GM23338 (cell line): ENCODE measurements at regions not wholly inside any gene's neighbourhood (a gene's known extent, or its start where the extent isn't known, plus 50 kb on each side); places are given as distances from the start of the nearest gene placed in this dataset.

Experiments
- ATAC-seq: fragments of 200-7000 bp; cut with Tn5 transposase; 3 replicates; pipeline ENCODE4 v1.9.1; 2020
- DNase-seq: peaks from one replicate; pipeline ENCODE4 v3.0.0-alpha.2; 2015; ENCODE audit warnings: low spot score
- H2AFZ ChIP-seq: fragments of 200-600 bp; sonication (generic); 2 replicates; pipeline ENCODE4 v1.8.0; 2016; ENCODE audit warnings: antibody characterized with exemption, mild to moderate bottlenecking, moderate library complexity
- H3F3A ChIP-seq: fragments of 200-600 bp; sonication (generic); replicated peaks from 2 replicates; pipeline ENCODE4 v1.8.0; 2017; ENCODE audit warnings: antibody characterized with exemption, mixed run types, low read depth
- H3K27ac ChIP-seq: fragments of 200-600 bp; sonication (generic); 2 replicates; pipeline ENCODE4 v1.6.1; 2016; ENCODE audit warnings: low read depth
- H3K27me3 ChIP-seq: fragments of 200-600 bp; sonication (generic); 2 replicates; pipeline ENCODE4 v1.8.0; 2016; ENCODE audit warnings: mild to moderate bottlenecking, mixed run types, moderate library complexity; ENCODE audit not compliant: insufficient read depth
- H3K36me3 ChIP-seq: fragments of 200-600 bp; sonication (generic); 2 replicates; pipeline ENCODE4 v1.8.0; 2016; ENCODE audit warnings: mild to moderate bottlenecking; ENCODE audit not compliant: insufficient read depth
- H3K4me1 ChIP-seq: fragments of 200-600 bp; sonication (generic); 2 replicates; pipeline ENCODE4 v1.8.0; 2016; ENCODE audit warnings: mild to moderate bottlenecking, moderate library complexity; ENCODE audit not compliant: insufficient read depth
- H3K4me2 ChIP-seq: fragments of 200-600 bp; sonication (generic); 2 replicates; pipeline ENCODE4 v1.7.1; 2017; ENCODE audit warnings: mixed run types
- H3K4me3 ChIP-seq: fragments of 200-600 bp; sonication (generic); 2 replicates; pipeline ENCODE4 v1.6.1; 2016; ENCODE audit warnings: mixed run types
- H3K79me2 ChIP-seq: fragments of 200-600 bp; sonication (generic); replicated peaks from 2 replicates; pipeline ENCODE4 v1.8.0; 2017; ENCODE audit warnings: mild to moderate bottlenecking; ENCODE audit not compliant: insufficient read depth
- H3K9me2 ChIP-seq: fragments of 200-600 bp; sonication (generic); 2 replicates; pipeline ENCODE4 v1.8.0; 2017; ENCODE audit not compliant: insufficient read depth
- H4K20me1 ChIP-seq: fragments of 200-600 bp; sonication (generic); replicated peaks from 2 replicates; pipeline ENCODE4 v1.8.0; 2017; ENCODE audit warnings: mild to moderate bottlenecking; ENCODE audit not compliant: insufficient read depth
- H3K27ac Mint-ChIP-seq: 2 replicates; pipeline ENCODE4 v1.8.0; 2020; ENCODE audit warnings: inconsistent platforms, mild to moderate bottlenecking, moderate library complexity, mixed read lengths
- H3K27me3 Mint-ChIP-seq: 3 replicates; pipeline ENCODE4 v1.8.0; 2022; ENCODE audit warnings: low read depth, mild to moderate bottlenecking, moderate library complexity, mixed read lengths, inconsistent platforms; ENCODE audit not compliant: insufficient read depth, poor library complexity
- H3K36me3 Mint-ChIP-seq: 3 replicates; pipeline ENCODE4 v1.8.0; 2021; ENCODE audit warnings: low read depth, mild to moderate bottlenecking, inconsistent platforms, moderate library complexity, mixed read lengths
- H3K4me1 Mint-ChIP-seq: 3 replicates; pipeline ENCODE4 v1.8.0; 2020; ENCODE audit warnings: mild to moderate bottlenecking, inconsistent platforms, mixed read lengths
- H3K4me3 Mint-ChIP-seq: 3 replicates; pipeline ENCODE4 v1.8.0; 2021; ENCODE audit warnings: moderate library complexity, mild to moderate bottlenecking, inconsistent platforms, mixed read lengths
- H3K9me3 Mint-ChIP-seq: 3 replicates; pipeline ENCODE4 v1.8.0; 2020; ENCODE audit warnings: moderate library complexity, mild to moderate bottlenecking, inconsistent platforms, mixed read lengths
- CREB1 ChIP-seq: fragments of 250-450 bp; sonication (Bioruptor Pico); IDR thresholded peaks from 2 replicates; pipeline ENCODE4 v1.5.0; 2020; ENCODE audit warnings: low read depth, mild to moderate bottlenecking, moderate library complexity
- EZH2 ChIP-seq: fragments of 200-600 bp; sonication (generic); IDR thresholded peaks from one replicate; pipeline ENCODE4 v1.8.0; 2017; ENCODE audit warnings: antibody characterized with exemption, mild to moderate bottlenecking, low read depth; ENCODE audit not compliant: unreplicated experiment
- EZH2phosphoT487 ChIP-seq: fragments of 200-600 bp; sonication (generic); IDR thresholded peaks from one replicate; pipeline ENCODE4 v1.8.1; 2018; ENCODE audit warnings: antibody characterized with exemption; ENCODE audit not compliant: unreplicated experiment
- JUNB ChIP-seq: IDR thresholded peaks from one replicate; pipeline ENCODE4 v1.6.1; 2016; ENCODE audit warnings: antibody characterized with exemption; ENCODE audit not compliant: unreplicated experiment
- NANOG ChIP-seq: IDR thresholded peaks from 2 replicates; pipeline ENCODE4 v1.6.1; 2016; ENCODE audit warnings: antibody characterized with exemption, borderline replicate concordance
- POLR2AphosphoS5 ChIP-seq: IDR thresholded peaks from 2 replicates; pipeline ENCODE4 v1.6.1; 2016; ENCODE audit warnings: antibody characterized with exemption, low read depth
- STAT1 ChIP-seq: IDR thresholded peaks from one replicate; pipeline ENCODE4 v1.6.1; 2016; ENCODE audit warnings: antibody characterized with exemption; ENCODE audit not compliant: unreplicated experiment
- ZNF114 ChIP-seq: fragments of 250-450 bp; sonication (Bioruptor Pico); IDR thresholded peaks from 2 replicates; pipeline ENCODE4 v1.5.0; 2020; ENCODE audit warnings: mild to moderate bottlenecking, moderate library complexity
- ZNF331 ChIP-seq: fragments of 250-450 bp; sonication (Bioruptor Pico); IDR thresholded peaks from 2 replicates; pipeline ENCODE4 v1.5.0; 2020; ENCODE audit warnings: low read depth, mild to moderate bottlenecking, moderate library complexity
- TF ChIP-seq, protein P1 (sequence below): IDR thresholded peaks from 2 replicates; pipeline ENCODE4 v1.6.1; 2016; ENCODE audit warnings: antibody characterized with exemption
- TF ChIP-seq, protein P2 (sequence below): IDR thresholded peaks from one replicate; pipeline ENCODE4 v1.6.1; 2018; ENCODE audit warnings: antibody characterized with exemption; ENCODE audit not compliant: unreplicated experiment
- TF ChIP-seq, protein P3 (sequence below): fragments of 250-450 bp; sonication (Bioruptor Pico); IDR thresholded peaks from 2 replicates; pipeline ENCODE4 v1.5.0; 2020; ENCODE audit warnings: mild to moderate bottlenecking, moderate library complexity
- TF ChIP-seq, protein P4 (sequence below), 2 experiments: fragments of 200-600 bp in 1 of 2; sonication (generic) in 1 of 2; conservative IDR thresholded peaks; 2 replicates each; pipeline versions ENCODE4 v1.5.1 to v1.6.1; 2016 to 2017; ENCODE audit warnings: antibody characterized with exemption in 2 of 2, low read depth in 2 of 2, mild to moderate bottlenecking in 2 of 2, moderate library complexity in 1 of 2

DNA sequence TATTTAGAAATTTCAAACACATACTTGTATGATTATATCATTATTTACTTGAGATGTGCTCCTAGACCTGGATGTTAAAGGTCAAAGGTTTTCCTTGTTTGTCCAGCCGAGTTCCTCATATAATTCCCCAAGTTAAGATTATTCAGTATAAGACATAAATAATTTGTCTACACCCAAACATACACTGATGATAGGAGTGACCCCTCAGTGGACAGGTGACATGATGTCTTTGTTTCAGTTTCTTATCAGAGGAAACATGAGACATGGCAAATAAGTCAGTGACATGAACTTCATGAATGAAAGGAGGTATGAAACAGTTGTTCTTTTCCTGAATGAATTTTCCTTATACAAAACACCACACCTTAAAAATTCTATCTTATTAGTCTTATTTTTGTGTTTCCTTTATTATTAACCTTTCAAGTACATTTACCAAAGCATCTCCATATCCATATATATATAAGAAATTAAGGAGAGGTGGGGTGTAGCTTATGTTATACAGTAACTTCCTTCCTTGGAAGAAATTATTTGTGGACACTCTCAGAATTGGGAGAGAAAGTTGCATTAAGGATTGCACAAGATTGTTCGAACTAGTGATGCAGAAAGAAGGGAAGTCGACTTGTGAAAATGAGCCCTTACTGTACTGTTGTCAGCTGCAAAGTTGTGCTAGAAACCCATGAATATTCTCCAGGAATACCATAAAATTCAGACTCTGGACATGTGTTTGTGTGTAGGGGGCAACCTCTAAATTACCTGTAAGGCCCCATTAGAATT is 60.5 kb downstream of the POM121L12 start:
- ATAC-seq, result no peak
- no peak overlapping the region for H3K27ac Mint-ChIP-seq
- H3K4me1 Mint-ChIP-seq, result no peaks in the 10 kb centered on the region; the same call in 2 of the 3 replicates

More for the DNA sequence above, 60.5 kb downstream of the POM121L12 start:
- Histone ChIP-seq H2AFZ (no peak overlapping the region), H3K9me2 (peaks cover 3% of the 10 kb centered on the region; the same call in 1 of the 2 replicates), H3K79me2 (no peaks in the 10 kb centered on the region), H3F3A (no peaks in the 10 kb centered on the region), H4K20me1 (no peaks in the 10 kb centered on the region), H3K27ac (no peak overlapping the region), H3K27me3 (no peaks in the 10 kb centered on the region), H3K4me1 (no peaks in the 10 kb centered on the region), H3K36me3 (no peaks in the 10 kb centered on the region), H3K4me3 (no peak overlapping the region), H3K4me2 (no peak overlapping the region)
- no peaks in the 10 kb centered on the region for H3K27me3 Mint-ChIP-seq
- H3K4me3 Mint-ChIP-seq, result no peak overlapping the region
- no peaks in the 10 kb centered on the region for H3K9me3 Mint-ChIP-seq
- no peaks in the 10 kb centered on the region for H3K36me3 Mint-ChIP-seq
- no peak for TF ChIP-seq CREB1
- TF ChIP-seq EZH2phosphoT487, result no peak
- TF ChIP-seq, protein P1, sequence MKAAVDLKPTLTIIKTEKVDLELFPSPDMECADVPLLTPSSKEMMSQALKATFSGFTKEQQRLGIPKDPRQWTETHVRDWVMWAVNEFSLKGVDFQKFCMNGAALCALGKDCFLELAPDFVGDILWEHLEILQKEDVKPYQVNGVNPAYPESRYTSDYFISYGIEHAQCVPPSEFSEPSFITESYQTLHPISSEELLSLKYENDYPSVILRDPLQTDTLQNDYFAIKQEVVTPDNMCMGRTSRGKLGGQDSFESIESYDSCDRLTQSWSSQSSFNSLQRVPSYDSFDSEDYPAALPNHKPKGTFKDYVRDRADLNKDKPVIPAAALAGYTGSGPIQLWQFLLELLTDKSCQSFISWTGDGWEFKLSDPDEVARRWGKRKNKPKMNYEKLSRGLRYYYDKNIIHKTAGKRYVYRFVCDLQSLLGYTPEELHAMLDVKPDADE, result no peak
- TF ChIP-seq ZNF114, result no peak
- no peak for TF ChIP-seq JUNB
- TF ChIP-seq, protein P2, sequence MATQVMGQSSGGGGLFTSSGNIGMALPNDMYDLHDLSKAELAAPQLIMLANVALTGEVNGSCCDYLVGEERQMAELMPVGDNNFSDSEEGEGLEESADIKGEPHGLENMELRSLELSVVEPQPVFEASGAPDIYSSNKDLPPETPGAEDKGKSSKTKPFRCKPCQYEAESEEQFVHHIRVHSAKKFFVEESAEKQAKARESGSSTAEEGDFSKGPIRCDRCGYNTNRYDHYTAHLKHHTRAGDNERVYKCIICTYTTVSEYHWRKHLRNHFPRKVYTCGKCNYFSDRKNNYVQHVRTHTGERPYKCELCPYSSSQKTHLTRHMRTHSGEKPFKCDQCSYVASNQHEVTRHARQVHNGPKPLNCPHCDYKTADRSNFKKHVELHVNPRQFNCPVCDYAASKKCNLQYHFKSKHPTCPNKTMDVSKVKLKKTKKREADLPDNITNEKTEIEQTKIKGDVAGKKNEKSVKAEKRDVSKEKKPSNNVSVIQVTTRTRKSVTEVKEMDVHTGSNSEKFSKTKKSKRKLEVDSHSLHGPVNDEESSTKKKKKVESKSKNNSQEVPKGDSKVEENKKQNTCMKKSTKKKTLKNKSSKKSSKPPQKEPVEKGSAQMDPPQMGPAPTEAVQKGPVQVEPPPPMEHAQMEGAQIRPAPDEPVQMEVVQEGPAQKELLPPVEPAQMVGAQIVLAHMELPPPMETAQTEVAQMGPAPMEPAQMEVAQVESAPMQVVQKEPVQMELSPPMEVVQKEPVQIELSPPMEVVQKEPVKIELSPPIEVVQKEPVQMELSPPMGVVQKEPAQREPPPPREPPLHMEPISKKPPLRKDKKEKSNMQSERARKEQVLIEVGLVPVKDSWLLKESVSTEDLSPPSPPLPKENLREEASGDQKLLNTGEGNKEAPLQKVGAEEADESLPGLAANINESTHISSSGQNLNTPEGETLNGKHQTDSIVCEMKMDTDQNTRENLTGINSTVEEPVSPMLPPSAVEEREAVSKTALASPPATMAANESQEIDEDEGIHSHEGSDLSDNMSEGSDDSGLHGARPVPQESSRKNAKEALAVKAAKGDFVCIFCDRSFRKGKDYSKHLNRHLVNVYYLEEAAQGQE, result no peak
- TF ChIP-seq, protein P3, sequence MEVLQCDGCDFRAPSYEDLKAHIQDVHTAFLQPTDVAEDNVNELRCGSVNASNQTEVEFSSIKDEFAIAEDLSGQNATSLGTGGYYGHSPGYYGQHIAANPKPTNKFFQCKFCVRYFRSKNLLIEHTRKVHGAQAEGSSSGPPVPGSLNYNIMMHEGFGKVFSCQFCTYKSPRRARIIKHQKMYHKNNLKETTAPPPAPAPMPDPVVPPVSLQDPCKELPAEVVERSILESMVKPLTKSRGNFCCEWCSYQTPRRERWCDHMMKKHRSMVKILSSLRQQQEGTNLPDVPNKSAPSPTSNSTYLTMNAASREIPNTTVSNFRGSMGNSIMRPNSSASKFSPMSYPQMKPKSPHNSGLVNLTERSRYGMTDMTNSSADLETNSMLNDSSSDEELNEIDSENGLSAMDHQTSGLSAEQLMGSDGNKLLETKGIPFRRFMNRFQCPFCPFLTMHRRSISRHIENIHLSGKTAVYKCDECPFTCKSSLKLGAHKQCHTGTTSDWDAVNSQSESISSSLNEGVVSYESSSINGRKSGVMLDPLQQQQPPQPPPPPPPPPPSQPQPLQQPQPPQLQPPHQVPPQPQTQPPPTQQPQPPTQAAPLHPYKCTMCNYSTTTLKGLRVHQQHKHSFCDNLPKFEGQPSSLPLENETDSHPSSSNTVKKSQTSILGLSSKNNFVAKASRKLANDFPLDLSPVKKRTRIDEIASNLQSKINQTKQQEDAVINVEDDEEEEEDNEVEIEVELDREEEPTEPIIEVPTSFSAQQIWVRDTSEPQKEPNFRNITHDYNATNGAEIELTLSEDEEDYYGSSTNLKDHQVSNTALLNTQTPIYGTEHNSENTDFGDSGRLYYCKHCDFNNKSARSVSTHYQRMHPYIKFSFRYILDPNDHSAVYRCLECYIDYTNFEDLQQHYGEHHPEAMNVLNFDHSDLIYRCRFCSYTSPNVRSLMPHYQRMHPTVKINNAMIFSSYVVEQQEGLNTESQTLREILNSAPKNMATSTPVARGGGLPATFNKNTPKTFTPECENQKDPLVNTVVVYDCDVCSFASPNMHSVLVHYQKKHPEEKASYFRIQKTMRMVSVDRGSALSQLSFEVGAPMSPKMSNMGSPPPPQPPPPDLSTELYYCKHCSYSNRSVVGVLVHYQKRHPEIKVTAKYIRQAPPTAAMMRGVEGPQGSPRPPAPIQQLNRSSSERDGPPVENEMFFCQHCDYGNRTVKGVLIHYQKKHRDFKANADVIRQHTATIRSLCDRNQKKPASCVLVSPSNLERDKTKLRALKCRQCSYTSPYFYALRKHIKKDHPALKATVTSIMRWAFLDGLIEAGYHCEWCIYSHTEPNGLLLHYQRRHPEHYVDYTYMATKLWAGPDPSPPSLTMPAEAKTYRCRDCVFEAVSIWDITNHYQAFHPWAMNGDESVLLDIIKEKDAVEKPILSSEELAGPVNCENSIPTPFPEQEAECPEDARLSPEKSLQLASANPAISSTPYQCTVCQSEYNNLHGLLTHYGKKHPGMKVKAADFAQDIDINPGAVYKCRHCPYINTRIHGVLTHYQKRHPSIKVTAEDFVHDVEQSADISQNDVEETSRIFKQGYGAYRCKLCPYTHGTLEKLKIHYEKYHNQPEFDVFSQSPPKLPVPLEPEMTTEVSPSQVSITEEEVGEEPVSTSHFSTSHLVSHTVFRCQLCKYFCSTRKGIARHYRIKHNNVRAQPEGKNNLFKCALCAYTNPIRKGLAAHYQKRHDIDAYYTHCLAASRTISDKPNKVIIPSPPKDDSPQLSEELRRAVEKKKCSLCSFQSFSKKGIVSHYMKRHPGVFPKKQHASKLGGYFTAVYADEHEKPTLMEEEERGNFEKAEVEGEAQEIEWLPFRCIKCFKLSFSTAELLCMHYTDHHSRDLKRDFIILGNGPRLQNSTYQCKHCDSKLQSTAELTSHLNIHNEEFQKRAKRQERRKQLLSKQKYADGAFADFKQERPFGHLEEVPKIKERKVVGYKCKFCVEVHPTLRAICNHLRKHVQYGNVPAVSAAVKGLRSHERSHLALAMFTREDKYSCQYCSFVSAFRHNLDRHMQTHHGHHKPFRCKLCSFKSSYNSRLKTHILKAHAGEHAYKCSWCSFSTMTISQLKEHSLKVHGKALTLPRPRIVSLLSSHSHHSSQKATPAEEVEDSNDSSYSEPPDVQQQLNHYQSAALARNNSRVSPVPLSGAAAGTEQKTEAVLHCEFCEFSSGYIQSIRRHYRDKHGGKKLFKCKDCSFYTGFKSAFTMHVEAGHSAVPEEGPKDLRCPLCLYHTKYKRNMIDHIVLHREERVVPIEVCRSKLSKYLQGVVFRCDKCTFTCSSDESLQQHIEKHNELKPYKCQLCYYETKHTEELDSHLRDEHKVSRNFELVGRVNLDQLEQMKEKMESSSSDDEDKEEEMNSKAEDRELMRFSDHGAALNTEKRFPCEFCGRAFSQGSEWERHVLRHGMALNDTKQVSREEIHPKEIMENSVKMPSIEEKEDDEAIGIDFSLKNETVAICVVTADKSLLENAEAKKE (CRISPR knock-in tag), result no peak
- TF ChIP-seq STAT1, result no peak
- no peak for TF ChIP-seq EZH2
- TF ChIP-seq, protein P4, sequence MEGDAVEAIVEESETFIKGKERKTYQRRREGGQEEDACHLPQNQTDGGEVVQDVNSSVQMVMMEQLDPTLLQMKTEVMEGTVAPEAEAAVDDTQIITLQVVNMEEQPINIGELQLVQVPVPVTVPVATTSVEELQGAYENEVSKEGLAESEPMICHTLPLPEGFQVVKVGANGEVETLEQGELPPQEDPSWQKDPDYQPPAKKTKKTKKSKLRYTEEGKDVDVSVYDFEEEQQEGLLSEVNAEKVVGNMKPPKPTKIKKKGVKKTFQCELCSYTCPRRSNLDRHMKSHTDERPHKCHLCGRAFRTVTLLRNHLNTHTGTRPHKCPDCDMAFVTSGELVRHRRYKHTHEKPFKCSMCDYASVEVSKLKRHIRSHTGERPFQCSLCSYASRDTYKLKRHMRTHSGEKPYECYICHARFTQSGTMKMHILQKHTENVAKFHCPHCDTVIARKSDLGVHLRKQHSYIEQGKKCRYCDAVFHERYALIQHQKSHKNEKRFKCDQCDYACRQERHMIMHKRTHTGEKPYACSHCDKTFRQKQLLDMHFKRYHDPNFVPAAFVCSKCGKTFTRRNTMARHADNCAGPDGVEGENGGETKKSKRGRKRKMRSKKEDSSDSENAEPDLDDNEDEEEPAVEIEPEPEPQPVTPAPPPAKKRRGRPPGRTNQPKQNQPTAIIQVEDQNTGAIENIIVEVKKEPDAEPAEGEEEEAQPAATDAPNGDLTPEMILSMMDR (conservative IDR thresholded peaks at IDR 0.05; ENCODE audit: low read depth in 2 of 2), result no peak
- no peak for TF ChIP-seq POLR2AphosphoS5
- no peak for TF ChIP-seq NANOG
- no peak for TF ChIP-seq ZNF331 (CRISPR knock-in tag)
- no peak for DNase-seq
